DMS53 (cell line): ENCODE measurements at regions not wholly inside any gene's neighbourhood (a gene's known extent, or its start where the extent isn't known, plus 50 kb on each side); places are given as distances from the start of the nearest gene placed in this dataset.
A peak's percentile ranks its signal among the peaks of the same experiment; 100 is the strongest.

Source experiments
- DNase-seq: peaks from one replicate; lab custom pipeline; 2025; lab: John Stamatoyannopoulos, UW

DNA sequence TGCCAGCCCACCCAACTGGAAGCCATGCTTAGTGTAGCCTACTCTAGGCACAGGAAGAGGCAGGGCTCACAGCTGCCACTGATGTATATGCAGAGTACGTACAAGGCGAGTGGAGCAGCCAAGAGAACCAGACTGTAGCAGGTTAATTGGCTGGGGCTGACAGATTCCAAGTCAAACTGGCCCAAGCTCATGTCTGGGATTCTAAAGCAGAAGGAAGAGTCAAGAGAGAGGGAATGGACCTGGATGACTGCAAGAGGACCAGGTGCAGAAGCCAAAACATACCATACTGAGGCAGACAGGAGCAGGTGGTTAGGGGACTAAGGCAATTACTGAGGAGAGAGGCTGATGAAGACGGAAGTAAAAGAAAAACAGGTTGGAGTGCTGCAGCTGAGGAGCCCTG lies 51.3 kb upstream of the LRRN2 start:
- peak; percentile 75 for DNase-seq

DNA sequence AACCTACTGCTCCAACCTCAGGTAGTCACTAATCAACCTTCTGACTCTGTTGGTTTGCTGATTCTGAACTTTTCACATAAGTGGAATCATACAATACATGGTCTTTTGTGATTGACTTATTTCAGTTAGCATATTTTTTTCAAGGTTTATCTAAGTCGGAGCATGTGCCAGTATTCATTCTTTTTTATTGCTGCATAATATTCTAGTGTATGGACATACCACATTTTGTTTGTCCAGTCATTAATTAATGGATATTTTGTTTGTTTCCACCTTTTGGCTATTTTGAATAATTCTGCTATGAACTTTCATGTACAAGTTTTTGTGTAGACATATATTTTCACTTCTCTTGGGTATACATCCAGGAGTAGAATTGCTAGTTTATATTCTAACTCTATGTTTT lies 53.0 kb upstream of the LRRN2 start:
- no peak for DNase-seq

DNA sequence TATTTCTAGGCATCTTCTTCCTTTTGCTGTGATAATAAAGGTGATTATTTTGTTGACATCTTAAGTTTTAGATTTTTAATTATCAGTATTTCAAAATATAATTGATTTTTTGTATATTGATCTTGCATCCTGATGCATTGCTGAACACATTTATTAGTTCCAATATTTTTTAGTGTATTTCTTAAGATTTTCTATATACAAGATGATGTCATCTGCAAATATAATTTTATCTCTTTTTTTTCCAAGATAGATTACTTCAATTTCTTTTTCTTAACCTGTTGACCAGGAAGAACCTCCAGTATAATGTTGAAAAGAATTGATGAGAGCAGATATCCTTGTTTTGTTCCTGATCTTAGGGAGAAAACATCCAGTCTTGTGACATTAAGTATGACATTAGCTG lies 54.8 kb upstream of the LRRN2 start:
- DNase-seq = no peak

DNA sequence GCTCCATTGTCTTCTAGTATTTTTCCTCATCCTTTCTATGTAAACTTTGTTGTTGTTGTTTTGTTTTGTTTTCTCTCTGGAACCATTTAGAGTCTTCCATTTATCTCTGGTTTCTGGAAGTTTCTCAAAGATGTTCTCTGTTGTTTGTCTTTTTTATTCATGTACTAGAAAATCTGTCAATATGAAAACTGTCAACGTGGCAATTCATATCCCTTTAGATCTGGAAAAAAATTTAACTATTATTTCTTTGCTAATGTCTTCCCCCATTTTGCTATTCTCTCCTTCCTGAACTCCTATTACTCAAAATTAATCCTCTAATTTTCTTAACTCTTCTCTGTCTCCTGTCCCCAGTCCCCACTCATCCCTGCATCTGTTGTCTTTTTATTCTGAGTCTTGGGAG lies 55.9 kb upstream of the LRRN2 start:
- no peak for DNase-seq

DNA sequence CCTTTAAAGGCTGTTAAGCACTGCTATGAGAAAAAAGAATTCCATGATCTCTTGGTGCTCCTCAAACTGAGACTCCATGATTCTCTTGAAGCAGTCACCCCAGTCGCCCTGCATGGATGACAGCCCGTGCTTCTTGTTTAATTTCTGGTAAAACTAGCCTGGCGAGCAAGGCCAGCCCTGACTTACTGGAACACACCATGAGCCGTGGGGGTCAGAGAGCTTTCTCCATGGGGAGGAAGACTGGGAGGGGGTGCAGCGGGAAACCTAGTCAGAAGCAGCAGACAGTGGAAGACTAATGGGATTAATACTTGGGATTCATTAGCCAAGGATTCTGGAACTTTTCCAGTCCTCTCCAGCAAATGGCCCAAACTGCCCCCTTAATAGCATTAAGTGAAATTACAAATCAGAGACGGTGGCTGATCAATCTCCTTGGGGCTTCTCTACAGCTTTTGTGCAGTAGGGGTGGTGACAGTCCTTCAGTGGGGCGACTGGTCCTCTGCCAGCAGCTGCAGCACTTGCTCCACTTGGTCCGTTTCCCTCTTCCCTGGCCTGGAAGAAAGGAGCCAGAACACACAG lies 57.2 kb upstream of the LRRN2 start:
- no peak for DNase-seq

DNA sequence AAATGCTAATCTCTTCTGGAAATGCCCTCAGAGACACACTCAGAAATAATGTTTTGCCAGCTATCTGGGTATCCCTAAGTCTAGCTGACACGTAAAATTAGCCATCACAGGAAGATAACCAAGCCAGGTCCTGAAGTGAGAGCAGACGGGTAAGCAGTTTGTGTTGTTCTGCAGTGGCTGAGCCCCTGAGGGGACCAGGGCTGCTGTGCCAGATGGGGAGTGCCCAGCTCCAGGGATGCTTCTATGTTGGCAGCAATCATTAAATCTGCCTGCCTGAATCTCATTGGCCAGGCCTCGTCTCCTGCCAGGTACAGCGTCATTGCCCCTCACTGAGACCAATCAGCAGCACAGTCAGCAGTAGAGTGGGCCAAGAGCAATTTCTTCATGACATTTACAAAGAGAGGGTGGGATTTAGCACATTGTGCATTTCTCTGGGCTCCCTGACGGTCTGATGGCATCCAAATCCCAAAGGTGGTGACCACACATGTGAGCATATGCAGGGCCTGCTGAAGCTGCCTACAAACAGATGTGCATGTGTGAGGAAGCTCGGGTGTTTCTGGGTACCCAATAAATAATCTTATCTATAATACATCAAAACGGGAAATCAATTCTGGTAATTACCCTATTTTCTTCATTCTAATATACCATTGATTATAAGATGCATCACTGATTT lies 58.7 kb upstream of the LRRN2 start:
- no peak for DNase-seq

DNA sequence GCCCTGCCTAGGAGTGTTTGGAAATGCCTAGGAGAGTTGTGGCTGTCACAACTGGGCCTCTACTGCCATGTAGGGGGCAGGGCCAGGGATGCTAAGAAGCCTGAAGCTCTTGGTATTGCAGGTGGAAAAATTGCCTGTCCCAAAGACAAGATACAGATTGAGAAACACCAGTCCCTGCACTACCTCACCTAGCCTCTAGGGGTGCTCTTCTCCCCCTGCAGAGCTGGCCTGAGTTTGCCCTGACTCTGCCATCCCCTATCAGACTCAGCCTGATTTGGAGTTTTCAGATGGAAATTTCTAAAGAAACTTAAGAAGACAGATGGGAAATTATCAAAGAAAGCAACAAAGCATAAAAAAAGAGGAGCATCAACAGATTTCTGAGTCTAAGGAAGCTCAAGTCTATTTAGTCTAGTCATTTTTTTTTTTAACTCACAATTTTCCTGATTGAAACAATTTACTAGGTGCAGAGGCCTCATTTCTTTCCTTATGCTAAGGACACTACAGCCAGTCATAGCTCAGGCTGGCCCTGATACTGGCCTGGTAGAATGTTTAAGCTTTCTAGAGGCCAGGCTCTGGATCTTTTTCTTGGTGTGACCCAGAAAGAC lies 61.4 kb upstream of the LRRN2 start:
- peak; percentile 81 for DNase-seq

DNA sequence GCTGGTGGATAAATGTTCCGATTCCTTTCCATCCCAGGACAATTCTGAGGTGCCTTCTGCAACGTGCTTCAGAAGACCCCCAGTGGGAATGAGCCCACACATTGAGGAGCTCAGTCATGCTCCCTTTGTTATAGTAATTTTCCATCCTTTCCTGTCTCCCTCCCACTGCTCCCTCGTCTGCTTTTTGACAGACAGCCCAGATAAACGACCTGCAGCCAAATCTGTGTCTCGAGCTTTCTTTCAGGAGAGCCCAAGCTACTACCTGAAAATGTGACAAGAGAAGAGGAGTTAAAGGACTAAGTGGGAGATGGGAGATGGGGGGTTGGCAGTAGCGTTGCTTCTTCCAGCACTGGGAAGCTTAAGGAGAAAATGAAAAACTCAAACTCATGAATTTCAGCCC lies 65.9 kb upstream of the LRRN2 start:
- no peak for DNase-seq

DNA sequence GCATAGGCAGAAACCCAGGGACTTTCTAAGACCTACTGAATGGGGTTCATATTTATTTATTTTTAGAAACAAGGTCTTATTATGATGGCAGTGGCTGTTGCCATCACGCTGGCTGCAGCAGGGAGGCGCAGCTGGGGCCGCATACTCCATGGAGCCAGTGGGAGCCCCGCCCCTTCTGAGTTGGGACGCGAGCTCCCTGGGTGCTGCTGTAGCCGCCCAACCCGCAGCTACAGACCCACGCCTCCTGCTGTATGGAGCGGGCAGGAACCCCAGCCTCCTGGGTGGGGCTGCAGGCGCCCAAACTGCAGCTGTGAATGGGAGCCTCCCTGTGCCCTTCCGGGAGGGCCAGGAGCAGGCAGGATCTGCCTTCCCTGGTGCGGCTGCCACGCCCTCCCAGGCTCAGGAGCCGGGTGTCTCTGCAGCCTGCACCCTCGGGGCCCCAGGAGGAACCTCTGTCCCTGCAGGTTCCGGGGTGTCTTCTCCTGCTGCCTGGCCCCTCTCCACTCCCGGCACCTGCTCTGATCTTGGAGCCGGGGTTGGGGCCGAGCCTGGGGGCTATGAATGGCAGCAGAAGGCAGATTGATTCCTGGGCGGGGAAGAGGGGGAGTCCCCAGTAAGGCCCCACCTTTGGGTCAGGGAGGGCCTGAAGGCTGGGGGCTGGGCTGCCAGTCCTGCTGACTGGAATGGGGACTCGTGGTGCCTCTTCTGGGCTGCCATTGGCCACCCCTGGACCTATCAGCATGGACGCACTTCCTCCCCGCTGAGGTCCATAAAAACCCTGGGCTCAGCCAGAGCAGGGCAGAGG lies 66.5 kb upstream of the LRRN2 start:
- DNase-seq = no peak

DNA sequence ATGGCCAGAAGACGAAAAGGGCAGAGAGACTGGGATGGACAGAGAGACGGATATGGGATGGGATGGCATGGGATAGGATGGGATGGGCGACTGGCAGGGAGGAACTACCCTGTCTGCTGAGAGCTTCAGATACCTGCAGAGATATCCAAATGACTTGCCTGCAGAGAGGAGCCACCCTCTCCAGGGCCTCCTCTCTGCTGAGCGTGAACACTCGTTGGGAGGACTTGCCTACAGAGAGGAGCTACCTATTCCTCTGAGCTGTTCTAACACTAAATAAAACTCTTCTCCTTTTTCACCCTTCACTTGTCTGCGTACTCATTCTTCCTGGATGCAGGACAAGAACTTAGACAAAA lies 67.1 kb upstream of the LRRN2 start:
- DNase-seq = no peak

DNA sequence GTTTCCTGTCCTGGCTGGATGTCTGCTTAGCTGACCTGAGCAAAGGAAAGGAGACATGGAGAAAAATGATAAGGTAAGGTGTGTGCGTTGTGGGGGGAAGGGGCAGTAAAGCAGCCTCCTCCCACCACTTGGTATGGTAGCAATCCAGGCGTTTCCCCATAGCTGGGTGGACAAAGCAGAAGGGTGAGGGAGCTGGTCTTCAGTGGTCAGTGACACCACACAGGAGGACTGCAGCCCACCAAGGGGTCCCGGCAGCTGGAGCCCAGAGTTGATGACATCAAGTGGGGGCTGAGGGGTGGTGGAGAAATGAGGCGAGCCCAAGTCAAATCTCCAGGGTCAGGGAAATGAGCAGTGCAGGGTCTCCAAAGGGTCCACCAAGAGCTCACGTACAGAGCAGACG lies 69.3 kb upstream of the LRRN2 start:
- DNase-seq = no peak

DNA sequence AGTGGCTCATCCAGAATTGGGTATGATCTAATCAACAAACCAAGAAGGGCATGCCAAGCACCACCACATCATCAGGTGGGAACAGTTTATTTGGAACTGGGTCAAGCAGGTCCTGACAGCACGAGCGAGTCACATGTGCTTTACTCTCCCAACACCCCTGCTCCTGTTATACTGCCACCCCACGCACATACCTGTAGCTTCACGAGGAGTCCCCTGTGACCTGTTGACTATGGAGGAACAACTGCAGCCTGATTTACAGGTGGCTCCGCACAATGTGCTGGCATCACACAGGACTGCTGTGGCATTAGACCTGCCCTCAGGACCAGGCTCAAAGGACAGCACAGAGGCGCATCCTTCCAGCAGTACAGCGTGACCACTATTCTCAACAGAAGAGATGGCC lies 70.8 kb upstream of the LRRN2 start:
- no peak for DNase-seq

DNA sequence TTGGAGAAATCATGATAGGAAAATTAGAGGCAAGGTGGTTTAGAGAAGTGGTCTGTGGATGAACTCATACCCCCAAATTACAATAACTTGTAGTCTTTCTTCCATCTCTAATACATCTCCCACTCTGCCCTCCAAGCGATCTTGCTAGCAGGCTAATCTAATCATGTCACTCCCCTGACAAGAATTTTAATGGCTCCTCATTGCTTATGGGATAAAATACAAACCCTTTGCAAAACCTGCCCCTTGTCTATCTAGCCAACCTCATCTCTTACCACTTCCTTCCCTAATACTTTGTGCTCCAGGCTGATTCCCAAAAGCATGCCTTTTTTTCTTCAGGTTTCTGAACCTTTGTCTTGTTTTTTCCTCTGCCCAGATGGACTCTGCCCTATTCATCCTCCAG lies 71.3 kb upstream of the LRRN2 start:
- no peak for DNase-seq

DNA sequence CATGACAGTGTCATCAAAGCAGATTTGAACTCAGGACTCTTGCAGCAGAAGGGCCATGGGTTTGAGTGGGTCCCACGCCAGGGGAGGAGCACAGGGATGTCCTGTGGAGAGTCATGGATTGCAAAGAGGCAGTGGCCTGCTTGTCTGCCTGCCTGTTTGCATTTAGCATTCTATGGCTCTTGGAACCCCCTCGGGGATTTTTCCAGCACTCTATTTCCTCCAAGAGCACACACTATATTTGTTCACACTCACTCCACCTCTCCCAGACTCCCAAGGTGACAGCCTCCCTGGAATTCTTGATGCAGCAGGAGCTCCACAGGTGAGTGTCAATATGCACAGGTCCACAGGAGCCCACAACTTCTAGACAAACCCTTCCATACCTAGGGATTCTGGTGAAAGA lies 73.1 kb upstream of the LRRN2 start:
- DNase-seq = peak; percentile 23

DNA sequence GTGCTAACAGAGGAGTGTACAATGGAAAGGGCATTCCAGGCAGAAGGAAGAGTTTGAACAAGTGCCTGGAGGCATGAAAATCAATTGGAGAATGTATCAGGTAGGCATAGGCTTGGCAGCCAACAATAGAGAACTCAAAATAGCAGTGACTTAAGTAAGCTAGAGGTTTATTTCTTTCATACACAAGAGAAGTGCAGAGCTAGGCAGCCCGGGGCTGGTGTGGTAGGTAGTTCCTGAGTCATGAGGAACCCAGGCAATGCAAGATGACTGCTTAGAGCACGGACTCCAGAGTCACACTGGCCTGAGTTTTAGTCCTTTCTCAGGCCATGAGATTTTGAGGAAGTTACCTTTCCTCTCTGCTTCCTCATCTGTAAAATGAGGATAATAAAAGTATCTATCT lies 74.8 kb upstream of the LRRN2 start:
- DNase-seq = no peak

DNA sequence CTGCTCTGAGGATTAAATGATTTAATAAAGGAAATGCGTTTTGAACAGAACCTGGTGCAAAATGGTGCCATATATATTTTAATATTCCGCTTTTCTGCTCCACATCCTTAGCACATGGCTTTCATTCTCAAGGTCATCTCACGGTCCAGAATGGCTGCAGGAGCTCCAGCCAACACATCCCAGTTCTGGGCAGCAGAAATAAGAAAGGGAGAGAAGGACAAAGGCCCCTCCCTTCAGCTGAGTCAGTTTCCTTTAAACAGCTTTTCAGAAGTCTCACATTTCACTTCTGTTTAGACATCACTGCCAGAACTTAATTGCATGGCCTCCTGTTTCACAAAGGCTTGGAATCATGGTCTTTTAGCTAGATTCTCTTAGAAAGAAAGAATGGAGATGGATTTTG lies 75.2 kb upstream of the LRRN2 start:
- DNase-seq = no peak

DNA sequence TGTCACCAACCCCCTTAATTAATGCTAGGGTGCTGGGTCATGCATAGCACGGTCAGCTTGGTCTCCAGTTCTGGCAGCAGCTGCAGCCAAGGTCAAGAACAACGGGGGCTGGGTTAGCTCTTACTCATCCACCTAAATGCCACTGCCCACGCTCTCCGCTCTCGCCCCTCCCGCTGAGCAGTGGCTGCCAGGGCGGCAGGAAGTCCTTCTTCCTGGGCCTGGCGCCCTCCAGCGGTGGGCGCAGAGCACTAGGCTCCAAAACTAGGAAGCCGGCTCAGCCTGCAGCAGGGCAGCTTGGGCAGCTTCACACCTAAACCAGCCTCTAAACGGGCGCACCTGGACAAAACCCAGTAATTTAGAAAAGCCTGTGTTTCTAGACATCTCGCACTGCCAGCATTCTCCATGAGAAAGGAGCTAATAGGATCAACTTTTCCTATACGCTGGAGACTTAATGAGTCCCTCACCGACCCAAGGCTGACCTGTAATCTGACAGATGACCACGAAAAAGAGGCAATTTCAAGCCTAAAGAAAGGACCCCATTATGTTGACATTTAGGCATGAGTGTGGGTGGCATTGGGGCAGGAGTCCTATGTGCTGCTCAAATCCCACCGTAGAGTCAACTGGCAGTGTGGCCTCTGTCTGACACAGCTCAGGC lies 78.4 kb upstream of the LRRN2 start:
- DNase-seq = peak; percentile 97

DNA sequence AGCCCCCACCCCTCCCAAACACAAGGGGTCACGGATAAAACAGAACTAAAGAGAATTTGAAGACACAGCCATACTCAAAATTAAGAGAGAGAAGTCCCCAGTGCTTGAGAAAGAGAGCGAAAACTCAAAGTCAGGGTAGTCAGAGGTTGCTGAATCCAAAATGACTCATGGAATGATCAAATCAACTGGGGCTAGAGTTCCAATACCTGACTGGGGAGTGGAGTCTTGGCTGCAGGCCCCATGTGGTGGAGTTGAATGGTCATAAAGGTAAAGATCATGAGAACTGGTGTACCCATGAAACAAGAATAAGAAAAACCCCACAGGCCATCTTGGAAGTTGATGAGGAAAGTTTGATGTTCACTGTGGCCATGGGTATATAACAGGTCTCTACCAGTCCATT lies 84.5 kb upstream of the LRRN2 start:
- DNase-seq = no peak

DNA sequence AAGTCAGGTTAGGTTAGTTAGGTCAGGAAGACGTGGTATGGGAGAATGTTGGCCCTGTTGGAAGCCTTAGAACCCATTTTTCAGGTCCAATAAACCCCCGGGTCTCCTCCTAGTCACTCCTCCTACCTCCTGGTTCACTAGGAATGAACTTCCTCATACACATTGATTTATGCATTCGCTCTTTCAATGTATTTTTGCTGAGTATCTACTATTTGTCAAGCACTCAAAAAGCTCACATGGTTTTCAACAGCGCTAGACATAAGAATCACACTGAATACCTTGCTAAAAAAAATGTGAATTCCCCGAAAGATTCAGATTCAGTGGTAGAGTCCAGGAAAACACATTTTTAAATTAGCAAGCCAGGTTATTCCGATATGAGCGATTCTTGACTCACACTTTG lies 85.8 kb upstream of the LRRN2 start:
- no peak for DNase-seq

DNA sequence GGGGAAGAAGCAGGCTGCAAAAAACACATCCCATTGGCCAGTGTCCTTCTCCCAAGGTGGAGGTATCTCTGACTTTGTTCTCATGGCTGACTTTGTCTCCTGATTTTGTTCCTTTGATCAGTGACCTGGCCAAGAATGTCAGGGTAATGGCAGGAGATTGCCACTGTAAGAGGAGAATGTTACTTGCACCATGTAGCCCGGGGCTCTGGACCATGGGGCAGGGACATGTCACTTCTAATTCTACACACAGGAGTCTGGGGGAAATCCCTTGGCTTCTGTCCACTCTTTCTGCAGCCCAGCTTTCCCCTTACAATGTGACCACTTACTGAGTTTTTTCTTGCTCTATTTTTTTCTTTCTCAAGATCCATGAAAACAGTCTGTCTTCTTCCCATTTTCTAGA lies 87.7 kb upstream of the LRRN2 start:
- no peak for DNase-seq

DNA sequence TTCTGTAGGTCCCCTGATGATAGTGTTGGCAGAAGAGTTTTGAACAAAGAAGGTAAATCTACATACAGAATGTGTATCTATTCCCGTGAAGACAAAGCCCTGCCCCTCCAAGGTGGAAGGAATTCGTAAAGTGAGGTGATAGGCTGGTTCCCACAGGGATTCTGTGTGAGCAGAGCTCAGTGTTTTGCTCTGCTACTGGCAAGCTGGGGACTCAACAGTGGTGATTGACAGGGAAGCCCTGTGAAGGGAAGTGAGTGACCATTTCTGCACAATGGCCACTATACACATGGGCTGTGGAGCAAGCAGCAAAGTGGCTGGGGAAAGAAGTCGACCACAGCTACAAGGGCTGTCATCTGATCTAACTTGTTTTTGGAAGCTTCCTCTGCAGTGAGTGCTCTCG lies 90.0 kb upstream of the LRRN2 start:
- no peak for DNase-seq

DNA sequence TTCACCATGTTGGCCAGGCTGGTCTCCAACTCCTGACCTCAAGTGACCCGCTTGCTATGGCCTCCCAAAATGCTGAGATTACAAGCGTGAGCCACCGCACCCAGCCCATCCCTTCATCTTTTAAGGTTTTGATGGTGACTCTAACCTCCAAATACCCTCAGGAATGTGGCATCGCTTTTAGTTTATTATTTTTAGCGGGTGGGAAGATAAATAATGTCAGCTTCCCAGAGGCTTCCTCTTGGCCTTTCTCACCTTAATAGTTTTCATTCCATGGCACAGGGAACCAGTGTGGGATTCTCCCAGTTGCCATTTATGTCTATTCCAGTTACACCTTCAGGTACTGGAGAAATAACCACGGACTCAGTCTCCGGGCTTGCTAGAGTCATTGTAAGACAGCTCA lies 92.1 kb upstream of the LRRN2 start:
- no peak for DNase-seq

DNA sequence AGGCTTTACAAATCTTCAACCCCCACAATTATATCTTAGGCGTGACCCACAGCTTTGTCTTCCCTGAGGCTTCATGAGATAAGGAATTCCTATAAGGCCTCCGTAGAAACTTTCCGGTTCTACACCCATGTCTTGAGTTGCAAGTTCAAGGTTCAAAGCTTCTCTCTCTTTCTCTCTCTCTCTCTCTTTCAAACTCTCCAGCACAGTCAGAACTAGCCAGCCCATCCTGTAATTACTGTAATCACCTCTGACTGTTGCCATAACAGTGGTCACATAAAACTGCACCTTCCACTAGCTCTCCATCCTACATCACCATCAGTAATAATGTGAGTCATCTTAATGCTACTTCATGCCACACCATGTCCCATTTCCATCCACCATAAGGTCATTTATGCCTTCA lies 90.0 kb upstream of the NFASC start:
- DNase-seq = no peak
